ENCODE measurements at regions not wholly inside any gene's neighbourhood (a gene's known extent, or its start where the extent isn't known, plus 50 kb on each side); places are given as distances from the start of the nearest gene placed in this dataset.

DNA sequence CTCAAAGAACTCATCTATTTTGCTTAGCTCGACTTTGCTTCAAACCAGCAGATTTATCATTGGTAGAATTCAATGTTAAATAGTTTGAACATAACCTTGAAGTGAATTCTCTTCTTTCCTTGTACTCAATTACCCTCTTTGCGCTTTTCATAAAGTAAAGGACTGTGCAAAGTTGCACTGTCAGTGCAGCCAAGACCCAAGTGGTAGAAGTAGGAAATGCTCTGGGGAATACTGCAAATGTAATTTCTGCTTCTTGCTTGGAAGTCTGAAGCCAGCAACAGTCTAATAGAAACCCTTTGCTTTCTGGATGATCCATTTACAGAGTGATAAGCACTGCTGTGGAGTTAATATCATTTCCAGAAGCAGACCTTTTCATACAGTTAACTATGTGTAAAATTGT is 936.7 kb upstream of the TMPRSS15 start:
- Histone ChIP-seq H3K9me3 (ENCODE audit: control insufficient read depth, insufficient read depth, low read depth, low read length) (no peaks in the 10 kb centered on the region), H3K27me3 (ENCODE audit: control insufficient read depth, insufficient read depth, low read length) (no peaks in the 10 kb centered on the region), H3K27ac (ENCODE audit: low read length) (no peak overlapping the region), H3K4me3 (ENCODE audit: low read depth in 2 of 2, low read length in 2 of 2) (no peak overlapping the region), H3K4me1 (ENCODE audit: control insufficient read depth, insufficient read depth, low read length) (no peaks in the 10 kb centered on the region), H3K36me3 (ENCODE audit: control insufficient read depth, insufficient read depth, low read length) (no peaks in the 10 kb centered on the region)
- no TSS peak for BruUV-seq (replicated peaks)
- ChIA-PET CTCF (interaction anchor here (0.6 kb wide), 1 partner anchor 20 kb away, joined by 3 read pairs; no protein-coding TSS in a partner anchor), POLR2A (interaction anchor here (0.6 kb wide), 1 partner anchor 68 kb away, joined by 3 read pairs; no protein-coding TSS in a partner anchor)
- intact Hi-C loops (cut with micrococcal nuclease; ENCODE audit: unreplicated experiment): no loop called here
- TF ChIP-seq POLR2AphosphoS5 (IDR thresholded peaks at IDR 0.05; ENCODE audit: low read depth, low read length) (no peak), TCF7L2 (IDR thresholded peaks at IDR 0.05; ENCODE audit: low read depth, low read length) (no peak), SIN3A (IDR thresholded peaks at IDR 0.05; ENCODE audit: borderline replicate concordance, insufficient read depth, low read depth, low read length) (no peak)
- TF ChIP-seq, protein P1, sequence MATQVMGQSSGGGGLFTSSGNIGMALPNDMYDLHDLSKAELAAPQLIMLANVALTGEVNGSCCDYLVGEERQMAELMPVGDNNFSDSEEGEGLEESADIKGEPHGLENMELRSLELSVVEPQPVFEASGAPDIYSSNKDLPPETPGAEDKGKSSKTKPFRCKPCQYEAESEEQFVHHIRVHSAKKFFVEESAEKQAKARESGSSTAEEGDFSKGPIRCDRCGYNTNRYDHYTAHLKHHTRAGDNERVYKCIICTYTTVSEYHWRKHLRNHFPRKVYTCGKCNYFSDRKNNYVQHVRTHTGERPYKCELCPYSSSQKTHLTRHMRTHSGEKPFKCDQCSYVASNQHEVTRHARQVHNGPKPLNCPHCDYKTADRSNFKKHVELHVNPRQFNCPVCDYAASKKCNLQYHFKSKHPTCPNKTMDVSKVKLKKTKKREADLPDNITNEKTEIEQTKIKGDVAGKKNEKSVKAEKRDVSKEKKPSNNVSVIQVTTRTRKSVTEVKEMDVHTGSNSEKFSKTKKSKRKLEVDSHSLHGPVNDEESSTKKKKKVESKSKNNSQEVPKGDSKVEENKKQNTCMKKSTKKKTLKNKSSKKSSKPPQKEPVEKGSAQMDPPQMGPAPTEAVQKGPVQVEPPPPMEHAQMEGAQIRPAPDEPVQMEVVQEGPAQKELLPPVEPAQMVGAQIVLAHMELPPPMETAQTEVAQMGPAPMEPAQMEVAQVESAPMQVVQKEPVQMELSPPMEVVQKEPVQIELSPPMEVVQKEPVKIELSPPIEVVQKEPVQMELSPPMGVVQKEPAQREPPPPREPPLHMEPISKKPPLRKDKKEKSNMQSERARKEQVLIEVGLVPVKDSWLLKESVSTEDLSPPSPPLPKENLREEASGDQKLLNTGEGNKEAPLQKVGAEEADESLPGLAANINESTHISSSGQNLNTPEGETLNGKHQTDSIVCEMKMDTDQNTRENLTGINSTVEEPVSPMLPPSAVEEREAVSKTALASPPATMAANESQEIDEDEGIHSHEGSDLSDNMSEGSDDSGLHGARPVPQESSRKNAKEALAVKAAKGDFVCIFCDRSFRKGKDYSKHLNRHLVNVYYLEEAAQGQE (IDR thresholded peaks at IDR 0.05; ENCODE audit: insufficient read depth in 1 of 2, low read depth in 2 of 2, low read length in 1 of 2): no peak
- TF ChIP-seq, protein P2, sequence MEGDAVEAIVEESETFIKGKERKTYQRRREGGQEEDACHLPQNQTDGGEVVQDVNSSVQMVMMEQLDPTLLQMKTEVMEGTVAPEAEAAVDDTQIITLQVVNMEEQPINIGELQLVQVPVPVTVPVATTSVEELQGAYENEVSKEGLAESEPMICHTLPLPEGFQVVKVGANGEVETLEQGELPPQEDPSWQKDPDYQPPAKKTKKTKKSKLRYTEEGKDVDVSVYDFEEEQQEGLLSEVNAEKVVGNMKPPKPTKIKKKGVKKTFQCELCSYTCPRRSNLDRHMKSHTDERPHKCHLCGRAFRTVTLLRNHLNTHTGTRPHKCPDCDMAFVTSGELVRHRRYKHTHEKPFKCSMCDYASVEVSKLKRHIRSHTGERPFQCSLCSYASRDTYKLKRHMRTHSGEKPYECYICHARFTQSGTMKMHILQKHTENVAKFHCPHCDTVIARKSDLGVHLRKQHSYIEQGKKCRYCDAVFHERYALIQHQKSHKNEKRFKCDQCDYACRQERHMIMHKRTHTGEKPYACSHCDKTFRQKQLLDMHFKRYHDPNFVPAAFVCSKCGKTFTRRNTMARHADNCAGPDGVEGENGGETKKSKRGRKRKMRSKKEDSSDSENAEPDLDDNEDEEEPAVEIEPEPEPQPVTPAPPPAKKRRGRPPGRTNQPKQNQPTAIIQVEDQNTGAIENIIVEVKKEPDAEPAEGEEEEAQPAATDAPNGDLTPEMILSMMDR (IDR thresholded peaks at IDR 0.05): no peak
- no peak for DNase-seq (ENCODE audit: low read depth, low spot score)
- in situ Hi-C loops (cut with HindIII; ENCODE audit: low pct_unique_long_range_greater_than_20kb, low sequenced_read_pairs): no loop called here
- no peak for ATAC-seq

DNA sequence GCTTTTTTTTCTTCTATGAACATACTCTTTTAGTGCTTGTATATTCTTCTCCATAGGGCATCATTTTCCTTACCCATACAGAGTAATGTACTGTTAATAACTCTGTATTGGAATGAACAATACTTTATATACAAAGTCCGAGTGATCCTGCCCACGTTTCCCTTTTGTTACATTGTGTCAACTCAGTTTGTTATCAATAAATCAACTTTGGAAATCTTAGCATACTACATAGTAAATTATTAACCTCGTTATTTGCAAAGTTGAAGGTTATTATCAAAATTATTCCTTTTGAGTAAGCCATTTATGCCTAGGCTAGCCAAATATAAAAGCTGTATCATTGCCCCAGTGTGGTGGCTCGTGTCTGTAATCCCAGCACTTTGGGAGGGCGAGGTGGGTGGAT is 937.4 kb upstream of the TMPRSS15 start:
- H3K4me1 ChIP-seq (ENCODE audit: control insufficient read depth, insufficient read depth, low read length): no peaks in the 10 kb centered on the region
- no peak overlapping the region for H3K4me3 ChIP-seq (ENCODE audit: low read depth in 2 of 2, low read length in 2 of 2)
- BruUV-seq (replicated peaks): no TSS peak
- no peak overlapping the region for H3K27ac ChIP-seq (ENCODE audit: low read length)
- intact Hi-C loops (cut with micrococcal nuclease; ENCODE audit: unreplicated experiment): no loop called here
- CTCF ChIA-PET: no interaction called here
- H3K27me3 ChIP-seq (ENCODE audit: control insufficient read depth, insufficient read depth, low read length): no peaks in the 10 kb centered on the region
- POLR2A ChIA-PET: no interaction called here
- ATAC-seq: no peak
- TF ChIP-seq, protein P1 (IDR thresholded peaks at IDR 0.05; ENCODE audit: insufficient read depth in 1 of 2, low read depth in 2 of 2, low read length in 1 of 2): no peak
- TF ChIP-seq POLR2AphosphoS5 (IDR thresholded peaks at IDR 0.05; ENCODE audit: low read depth, low read length) (no peak), SIN3A (IDR thresholded peaks at IDR 0.05; ENCODE audit: borderline replicate concordance, insufficient read depth, low read depth, low read length) (no peak), TCF7L2 (IDR thresholded peaks at IDR 0.05; ENCODE audit: low read depth, low read length) (no peak)
- TF ChIP-seq, protein P2 (IDR thresholded peaks at IDR 0.05): no peak
- no peaks in the 10 kb centered on the region for H3K36me3 ChIP-seq (ENCODE audit: control insufficient read depth, insufficient read depth, low read length)
- no peak for DNase-seq (ENCODE audit: low read depth, low spot score)
- H3K9me3 ChIP-seq (ENCODE audit: control insufficient read depth, insufficient read depth, low read depth, low read length): no peaks in the 10 kb centered on the region
- in situ Hi-C loops (cut with HindIII; ENCODE audit: low pct_unique_long_range_greater_than_20kb, low sequenced_read_pairs): no loop called here
